Mesendoderm (in vitro differentiated cells): ENCODE measurements at regions not wholly inside any gene's neighbourhood (a gene's known extent, or its start where the extent isn't known, plus 50 kb on each side); places are given as distances from the start of the nearest gene placed in this dataset.

ENCODE experiments used
- DNase-seq: peaks from one replicate; pipeline ENCODE4 v3.0.0; 2013
- H2AK5ac ChIP-seq: 2 replicates; pipeline ENCODE4 v1.6.1; 2013; ENCODE audit warnings: low read length, inconsistent platforms
- H2BK120ac ChIP-seq: 2 replicates; pipeline ENCODE4 v1.6.1; 2013; ENCODE audit warnings: low read depth, mild to moderate bottlenecking, low read length, moderate library complexity, mixed read lengths
- H2BK15ac ChIP-seq: replicated peaks from 2 replicates; pipeline ENCODE4 v1.6.1; 2013; ENCODE audit warnings: low read depth, mild to moderate bottlenecking, moderate library complexity
- H2BK5ac ChIP-seq: 2 replicates; pipeline ENCODE4 v1.6.1; 2013; ENCODE audit warnings: low read length, inconsistent platforms
- H3K18ac ChIP-seq: 2 replicates; pipeline ENCODE4 v1.6.1; 2013; ENCODE audit warnings: mild to moderate bottlenecking, low read length, mixed read lengths
- H3K23ac ChIP-seq: one replicate; pipeline ENCODE4 v1.6.1; 2013; ENCODE audit warnings: low read length
- H3K27ac ChIP-seq: 2 replicates; pipeline ENCODE4 v1.5.1; 2013; ENCODE audit warnings: low read depth, mild to moderate bottlenecking, inconsistent platforms, low read length, moderate library complexity
- H3K27me3 ChIP-seq: 2 replicates; pipeline ENCODE4 v1.6.1; 2013; ENCODE audit warnings: low read length, control low read depth, mild to moderate bottlenecking, inconsistent platforms; ENCODE audit not compliant: insufficient read depth, poor library complexity
- H3K36me3 ChIP-seq: 2 replicates; pipeline ENCODE4 v1.6.1; 2013; ENCODE audit warnings: low read length, inconsistent platforms; ENCODE audit not compliant: control insufficient read depth, insufficient read depth
- H3K4ac ChIP-seq: one replicate; pipeline ENCODE4 v1.6.1; 2013; ENCODE audit warnings: low read depth, mild to moderate bottlenecking, low read length, moderate library complexity
- H3K4me1 ChIP-seq: 2 replicates; pipeline ENCODE4 v1.6.1; 2013; ENCODE audit warnings: low read depth, low read length, inconsistent platforms; ENCODE audit not compliant: control insufficient read depth
- H3K4me2 ChIP-seq: 2 replicates; pipeline ENCODE4 v1.6.1; 2013; ENCODE audit warnings: low read length
- H3K4me3 ChIP-seq: 2 replicates; pipeline ENCODE4 v1.5.1; 2013; ENCODE audit warnings: mild to moderate bottlenecking, low read length
- H3K56ac ChIP-seq: one replicate; pipeline ENCODE4 v1.6.1; 2013; ENCODE audit warnings: low read length
- H3K79me1 ChIP-seq: 2 replicates; pipeline ENCODE4 v1.6.1; 2013; ENCODE audit warnings: low read length, inconsistent platforms
- H3K79me2 ChIP-seq: 2 replicates; pipeline ENCODE4 v1.6.1; 2013; ENCODE audit warnings: mild to moderate bottlenecking, low read length; ENCODE audit not compliant: control insufficient read depth, insufficient read depth
- H3K9ac ChIP-seq: 2 replicates; pipeline ENCODE4 v1.6.1; 2013; ENCODE audit warnings: low read length, inconsistent platforms
- H4K5ac ChIP-seq: one replicate; pipeline ENCODE4 v1.6.1; 2013; ENCODE audit warnings: low read length
- H4K8ac ChIP-seq: one replicate; pipeline ENCODE4 v1.6.1; 2013; ENCODE audit warnings: low read depth, mild to moderate bottlenecking, control low read depth, low read length, moderate library complexity
- WGBS: extraction: QIAGEN DNeasy Blood & Tissue Kit; methylation state at CpG from one replicate; pipeline ENCODE4 v1.1.7; 2013; ENCODE audit warnings: low lambda C conversion rate, missing lambda C conversion rate; ENCODE audit not compliant: insufficient coverage; ENCODE audit errors: extremely low coverage; 5-methylcytosine and 5-hydroxymethylcytosine counted together

DNA sequence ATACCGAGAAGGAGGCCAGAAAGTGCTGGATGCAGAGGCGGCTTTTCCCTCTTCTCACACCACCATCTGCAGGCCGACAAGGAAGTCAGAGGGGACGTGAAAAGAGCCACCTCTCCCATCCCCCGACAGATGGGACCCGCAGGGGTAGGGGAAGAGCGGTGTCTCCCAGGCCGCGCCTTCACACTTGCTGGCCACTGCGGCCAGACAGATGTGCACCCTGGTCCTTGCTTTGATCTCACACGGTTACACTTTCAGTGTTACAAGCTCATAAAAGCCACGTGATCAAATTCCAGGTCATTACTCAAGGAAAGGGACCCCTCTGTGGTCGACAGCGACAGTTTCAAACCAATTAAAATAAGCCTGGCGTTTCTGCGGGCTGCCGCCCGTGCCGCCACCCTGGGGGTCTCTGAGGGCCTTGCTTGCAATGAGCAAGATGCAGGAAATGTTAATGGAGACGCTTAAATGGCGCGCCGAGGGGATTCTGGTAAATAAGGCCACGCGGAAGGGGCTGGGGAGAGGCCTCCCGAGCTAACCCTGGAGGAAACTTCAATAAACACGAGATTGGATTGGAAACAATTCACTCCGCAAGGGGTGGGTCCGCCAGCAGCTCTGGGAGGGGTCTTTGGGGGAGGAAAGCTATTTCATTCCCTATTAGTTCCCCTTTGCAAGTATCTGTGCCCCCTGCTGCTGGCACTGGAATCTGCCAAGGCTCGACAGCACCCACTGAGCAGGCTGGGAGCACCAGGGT is 240.9 kb downstream of the ENGASE start:
- Histone ChIP-seq H3K4ac (no peak overlapping the region), H3K56ac (no peak overlapping the region), H3K79me2 (no peaks in the 10 kb centered on the region), H4K5ac (no peak overlapping the region), H4K8ac (no peak overlapping the region), H2BK5ac (no peak overlapping the region), H3K79me1 (no peaks in the 10 kb centered on the region), H3K4me2 (no peak overlapping the region), H3K23ac (no peak overlapping the region), H3K18ac (no peak overlapping the region), H3K27ac (no peak overlapping the region), H3K4me3 (no peak overlapping the region), H2BK120ac (no peak overlapping the region), H3K36me3 (no peaks in the 10 kb centered on the region), H2BK15ac (no peak overlapping the region), H3K27me3 (no peaks in the 10 kb centered on the region), H3K9ac (no peak overlapping the region), H3K4me1 (no peaks in the 10 kb centered on the region), H2AK5ac (no peak overlapping the region)
- WGBS = no CpG with 5 or more reads among the region's 30 CpGs
- DNase-seq = no peak

DNA sequence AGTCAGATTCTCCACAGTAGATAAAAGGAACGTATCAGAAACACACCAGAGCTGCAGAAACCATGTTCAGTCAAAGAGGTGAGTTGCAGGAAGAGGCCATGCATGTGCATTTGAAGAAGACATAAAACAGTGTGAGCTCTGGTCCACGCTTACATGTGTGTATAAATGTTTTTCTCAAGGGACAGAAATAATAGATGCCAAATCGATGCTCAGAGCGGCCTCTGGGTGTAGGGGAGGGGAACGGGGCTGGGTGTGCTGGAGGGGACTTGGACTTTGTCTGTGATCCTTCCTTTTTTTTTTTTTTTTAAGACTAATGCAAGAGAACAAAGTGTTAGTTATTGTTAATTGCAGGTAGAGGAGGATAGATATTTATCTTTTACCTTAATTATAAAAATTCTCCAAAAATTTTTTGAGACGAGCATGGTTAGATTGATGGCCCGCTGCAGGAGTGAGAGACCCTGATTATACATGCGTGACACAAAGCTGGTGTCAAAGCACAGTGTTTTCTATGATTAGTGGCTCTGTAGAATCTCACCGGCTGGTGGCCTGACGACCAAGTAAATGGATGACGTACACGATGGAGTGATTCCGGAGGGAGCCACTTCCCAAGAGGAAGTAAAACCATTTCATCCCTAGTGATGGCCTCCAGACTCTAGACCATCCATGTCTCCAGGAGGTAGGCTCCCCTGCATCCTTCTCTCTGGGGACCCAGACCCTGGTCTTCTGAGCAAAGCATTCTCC is 240.2 kb downstream of the ENGASE start:
- Histone ChIP-seq H3K4me3 (no peak overlapping the region), H3K79me1 (no peaks in the 10 kb centered on the region), H3K4ac (no peak overlapping the region), H3K18ac (no peak overlapping the region), H3K23ac (no peak overlapping the region), H3K27me3 (no peaks in the 10 kb centered on the region), H3K79me2 (no peaks in the 10 kb centered on the region), H2BK120ac (no peak overlapping the region), H2AK5ac (no peak overlapping the region), H2BK5ac (no peak overlapping the region), H3K27ac (no peak overlapping the region), H3K4me2 (no peak overlapping the region), H3K36me3 (no peaks in the 10 kb centered on the region), H2BK15ac (no peak overlapping the region), H3K4me1 (no peaks in the 10 kb centered on the region), H4K5ac (no peak overlapping the region), H3K9ac (no peak overlapping the region), H4K8ac (no peak overlapping the region), H3K56ac (no peak overlapping the region)
- no CpG with 5 or more reads among the region's 13 CpGs for WGBS
- no peak for DNase-seq

GRCh38 chr17:79311373-79311772 is 236.7 kb downstream of the ENGASE start:
- no peak overlapping the region for H2AK5ac ChIP-seq
- no peak overlapping the region for H4K5ac ChIP-seq
- no peak overlapping the region for H2BK15ac ChIP-seq
- H3K56ac ChIP-seq = no peak overlapping the region
- H3K27ac ChIP-seq = no peak overlapping the region
- H3K36me3 ChIP-seq = no peaks in the 10 kb centered on the region
- H3K4ac ChIP-seq = no peak overlapping the region
- no peak for DNase-seq
- H3K27me3 ChIP-seq = no peaks in the 10 kb centered on the region
- H3K4me3 ChIP-seq = no peak overlapping the region
- H3K79me1 ChIP-seq = no peaks in the 10 kb centered on the region
- WGBS = no CpG with 5 or more reads among the region's 4 CpGs
- H3K79me2 ChIP-seq = no peaks in the 10 kb centered on the region
- no peak overlapping the region for H2BK120ac ChIP-seq
- H2BK5ac ChIP-seq = no peak overlapping the region
- H3K18ac ChIP-seq = no peak overlapping the region
- H3K4me1 ChIP-seq = no peaks in the 10 kb centered on the region
- no peak overlapping the region for H4K8ac ChIP-seq
- no peak overlapping the region for H3K4me2 ChIP-seq
- no peak overlapping the region for H3K9ac ChIP-seq
- H3K23ac ChIP-seq = no peak overlapping the region

- H2BK120ac ChIP-seq = no peak overlapping the region
- H2AK5ac ChIP-seq = no peak overlapping the region
- no peak overlapping the region for H3K4me3 ChIP-seq
- no peak overlapping the region for H4K8ac ChIP-seq
- WGBS = no CpG with 5 or more reads among the region's 26 CpGs
- H3K56ac ChIP-seq = no peak overlapping the region
- H3K79me1 ChIP-seq = no peaks in the 10 kb centered on the region
- H3K9ac ChIP-seq = no peak overlapping the region
- H3K27ac ChIP-seq = no peak overlapping the region
- no peak overlapping the region for H3K4me2 ChIP-seq
- H2BK15ac ChIP-seq = no peak overlapping the region
- H3K27me3 ChIP-seq = no peaks in the 10 kb centered on the region
- no peaks in the 10 kb centered on the region for H3K79me2 ChIP-seq
- no peak overlapping the region for H2BK5ac ChIP-seq
- no peaks in the 10 kb centered on the region for H3K36me3 ChIP-seq
- no peak for DNase-seq
- H3K23ac ChIP-seq = no peak overlapping the region
- H3K4me1 ChIP-seq = no peaks in the 10 kb centered on the region
- H4K5ac ChIP-seq = no peak overlapping the region
- no peak overlapping the region for H3K18ac ChIP-seq
- H3K4ac ChIP-seq = no peak overlapping the region
These were observed 232.0 kb downstream of the ENGASE start for GRCh38 chr17:79306424-79307318.

GRCh38 chr17:79305768-79306423 is 231.3 kb downstream of the ENGASE start:
- Histone ChIP-seq H3K36me3 (no peaks in the 10 kb centered on the region), H2BK15ac (no peak overlapping the region), H3K9ac (no peak overlapping the region), H3K79me2 (no peaks in the 10 kb centered on the region), H3K4me1 (no peaks in the 10 kb centered on the region), H3K4me2 (no peak overlapping the region), H4K8ac (no peak overlapping the region), H2BK5ac (no peak overlapping the region), H4K5ac (no peak overlapping the region), H3K4me3 (no peak overlapping the region), H3K23ac (no peak overlapping the region), H3K27me3 (no peaks in the 10 kb centered on the region), H3K56ac (no peak overlapping the region), H3K79me1 (no peaks in the 10 kb centered on the region), H2BK120ac (no peak overlapping the region), H2AK5ac (no peak overlapping the region), H3K18ac (no peak overlapping the region), H3K4ac (no peak overlapping the region), H3K27ac (no peak overlapping the region)
- DNase-seq = no peak
- WGBS = no CpG with 5 or more reads among the region's 29 CpGs
